GM12878 (cell line): ENCODE measurements at regions not wholly inside any gene's neighbourhood (a gene's known extent, or its start where the extent isn't known, plus 50 kb on each side); places are given as distances from the start of the nearest gene placed in this dataset.

Source experiments
- ATAC-seq: fragments of 200-7000 bp; cut with Tn5 transposase; 3 replicates; pipeline ENCODE4 v1.9.1; 2020; ENCODE audit warnings: mild to moderate bottlenecking, moderate library complexity
- BruUV-seq: library from RNA; stranded (reverse); fragments of 400-500 nt; replicated peaks from 2 replicates; lab custom pipeline; 2021; lab: Mats Ljungman, UMichigan
- CTCF ChIA-PET: fragments of 300-600 bp; sonication (Branson Sonifier 250); formaldehyde crosslinking; extraction: SDS; loops from one replicate; lab custom pipeline; 2021; ENCODE audit warnings: inconsistent platforms; lab: Yijun Ruan, JAX
- POLR2A ChIA-PET: fragments of 350-600 bp; formaldehyde crosslinking; extraction: SDS; loops from one replicate; lab custom pipeline; 2021; ENCODE audit warnings: inconsistent platforms; lab: Charles Lee
- RAD21 ChIA-PET: fragments of 300-600 bp; sonication (Branson Sonifier 250); formaldehyde crosslinking; loops from one replicate; lab custom pipeline; 2023; ENCODE audit warnings: antibody characterized with exemption; ENCODE audit not compliant: unreplicated experiment; lab: Charles Lee
- SMC1A ChIA-PET: fragments of 300-600 bp; sonication (Branson Sonifier 250); formaldehyde crosslinking; loops from one replicate; lab custom pipeline; 2023; ENCODE audit not compliant: unreplicated experiment, uncharacterized antibody; lab: Charles Lee
- DNase-seq: peaks from one replicate; pipeline ENCODE4 v3.0.0-alpha.2; 2011; ENCODE audit warnings: low read depth, low spot score
- FAIRE-seq: peaks from 3 replicates; lab custom pipeline; 2011; peaks lifted over from hg19 to GRCh38; lab: Jason Lieb, UNC
- H2AFZ ChIP-seq: 2 replicates; pipeline ENCODE4 v1.6.0; 2011; ENCODE audit warnings: low read depth, low read length, control low read depth; ENCODE audit not compliant: control insufficient read depth
- H3K27ac ChIP-seq: 2 replicates; pipeline ENCODE4 v1.5.1; 2011; ENCODE audit warnings: control low read depth; ENCODE audit not compliant: control insufficient read depth, insufficient read depth
- H3K27me3 ChIP-seq, 2 experiments: replicated peaks in 1 of 2; 2 replicates each; pipeline versions ENCODE4 v1.6.0 to v1.6.1; 2011; ENCODE audit warnings: low read length in 1 of 2; ENCODE audit not compliant: control insufficient read depth in 2 of 2, insufficient read depth in 2 of 2
- H3K36me3 ChIP-seq, 2 experiments: 2 replicates each; pipeline ENCODE4 v1.5.1; 2011; ENCODE audit warnings: low read length in 1 of 2; ENCODE audit not compliant: control insufficient read depth in 2 of 2, insufficient read depth in 2 of 2
- H3K4me1 ChIP-seq: 2 replicates; pipeline ENCODE4 v1.6.1; 2011; ENCODE audit warnings: mild to moderate bottlenecking, low read length, moderate library complexity, mixed read lengths; ENCODE audit not compliant: control insufficient read depth, insufficient read depth
- H3K4me2 ChIP-seq: 2 replicates; pipeline ENCODE4 v1.6.0; 2011; ENCODE audit warnings: control low read depth; ENCODE audit not compliant: control insufficient read depth, insufficient read depth
- H3K4me3 ChIP-seq: fragments of 200-600 bp; sonication (generic); 2 replicates; pipeline ENCODE4 v1.5.1; 2016
- H3K79me2 ChIP-seq: 2 replicates; pipeline ENCODE4 v1.6.0; 2011; ENCODE audit warnings: low read length; ENCODE audit not compliant: control insufficient read depth, insufficient read depth
- H3K9ac ChIP-seq: 2 replicates; pipeline ENCODE4 v1.8.0; 2011; ENCODE audit warnings: low read length, control low read depth, mixed read lengths; ENCODE audit not compliant: control insufficient read depth, insufficient read depth
- H3K9me3 ChIP-seq: replicated peaks from 3 replicates; pipeline ENCODE4 v1.5.1; 2011; ENCODE audit warnings: mild to moderate bottlenecking, low read length; ENCODE audit not compliant: control insufficient read depth, insufficient read depth
- H4K20me1 ChIP-seq: 2 replicates; pipeline ENCODE4 v1.6.0; 2011; ENCODE audit not compliant: control insufficient read depth, insufficient read depth
- CBFB ChIP-seq: IDR thresholded peaks from 2 replicates; pipeline ENCODE4 v1.6.1; 2016; ENCODE audit warnings: antibody characterized with exemption, low read depth
- CEBPB ChIP-seq, 2 experiments: fragments of 150-350 bp in 1 of 2; IDR thresholded peaks; 2 replicates each; pipeline ENCODE4 v1.6.1; 2012 to 2014; ENCODE audit warnings: low read depth in 2 of 2, low read length in 2 of 2, borderline replicate concordance in 1 of 2, inconsistent platforms in 1 of 2
- CREM ChIP-seq: IDR thresholded peaks from 2 replicates; pipeline ENCODE4 v1.6.1; 2014; ENCODE audit warnings: antibody characterized with exemption, low read depth
- MXI1 ChIP-seq: fragments of 150-350 bp; IDR thresholded peaks from 2 replicates; pipeline ENCODE4 v1.6.1; 2011; ENCODE audit warnings: low read depth, mild to moderate bottlenecking, inconsistent platforms, low read length, improper control_type of control experiment
- NFXL1 ChIP-seq: fragments of 450-650 bp; IDR thresholded peaks from 2 replicates; pipeline ENCODE4 v1.6.1; 2017; ENCODE audit warnings: antibody characterized with exemption, mild to moderate bottlenecking, borderline replicate concordance
- NKRF ChIP-seq: fragments of 450-650 bp; conservative IDR thresholded peaks from 2 replicates; pipeline ENCODE4 v1.6.1; 2017; ENCODE audit warnings: mild to moderate bottlenecking, moderate library complexity
- NR2F1 ChIP-seq: fragments of 450-650 bp; conservative IDR thresholded peaks from 2 replicates; pipeline ENCODE4 v1.6.1; 2017; ENCODE audit warnings: mild to moderate bottlenecking
- POU2F2 ChIP-seq: IDR thresholded peaks from 3 replicates; pipeline ENCODE4 v1.6.1; 2011; ENCODE audit warnings: low read depth, mild to moderate bottlenecking, low read length, borderline replicate concordance
- PRDM15 ChIP-seq: fragments of 450-650 bp; formaldehyde crosslinking; IDR thresholded peaks from 2 replicates; pipeline ENCODE4 v1.4.0; 2020; ENCODE audit warnings: mild to moderate bottlenecking, moderate library complexity
- RBBP5 ChIP-seq: fragments of 200-600 bp; sonication (generic); conservative IDR thresholded peaks from 2 replicates; pipeline ENCODE4 v1.6.1; 2016
- SREBF2 ChIP-seq: IDR thresholded peaks from 2 replicates; pipeline ENCODE4 v1.6.1; 2012; ENCODE audit warnings: mild to moderate bottlenecking, low read length
- TCF3 ChIP-seq: IDR thresholded peaks from 2 replicates; pipeline ENCODE4 v1.6.1; 2012; ENCODE audit warnings: low read depth, mild to moderate bottlenecking, low read length, borderline replicate concordance; ENCODE audit not compliant: insufficient read depth
- ZNF274 ChIP-seq: IDR thresholded peaks from one replicate; pipeline ENCODE4 v1.8.0; 2011; ENCODE audit not compliant: insufficient read length, insufficient read depth
- in situ Hi-C: fragments of 300-500 bp; cut with MboI; formaldehyde crosslinking; loops from 9 replicates; pipeline ENCODE4 v1.14.3; 2018; ENCODE audit warnings: mixed read lengths
- intact Hi-C: fragments of 100-400 bp; cut with micrococcal nuclease; formaldehyde crosslinking; loops from one replicate; pipeline ENCODE4 v1.14.2; 2022; ENCODE audit not compliant: unreplicated experiment
- TF ChIP-seq, protein P1 (sequence below): fragments of 450-650 bp; IDR thresholded peaks from 2 replicates; pipeline ENCODE4 v1.6.1; 2018; ENCODE audit warnings: borderline replicate concordance, mild to moderate bottlenecking; ENCODE audit not compliant: partially characterized antibody
- TF ChIP-seq, protein P2 (sequence below): IDR thresholded peaks from 2 replicates; pipeline ENCODE4 v1.6.1; 2012; ENCODE audit warnings: mild to moderate bottlenecking, low read depth, low read length

GRCh38 chr1:100658716-100659026, 60.9 kb upstream of the VCAM1 start:
- Histone ChIP-seq H3K9ac (no peak overlapping the region), H2AFZ (no peak overlapping the region), H3K79me2 (no peaks in the 10 kb centered on the region), H3K36me3 (no peaks in the 10 kb centered on the region), H3K27me3 (no peaks in the 10 kb centered on the region), H3K4me3 (no peak overlapping the region), H3K4me1 (no peaks in the 10 kb centered on the region), H3K27ac (no peak overlapping the region), H3K4me2 (no peak overlapping the region), H4K20me1 (no peaks in the 10 kb centered on the region), H3K9me3 (no peaks in the 10 kb centered on the region)
- DNase-seq (no peak), ATAC-seq (no peak), FAIRE-seq (no peak)
- intact Hi-C loops (no loop called here), in situ Hi-C loops (no loop called here)
- POLR2A ChIA-PET: no interaction called here
- no TSS peak for BruUV-seq
- CTCF ChIA-PET: no interaction called here
- SMC1A ChIA-PET: interaction anchor here (1.6 kb wide), 1 partner anchor 12 kb away, joined by 5 read pairs; no protein-coding TSS in a partner anchor
- RAD21 ChIA-PET: no interaction called here
- TF ChIP-seq CEBPB (IDR thresholded peaks at IDR 0.05; ENCODE audit: borderline replicate concordance in 1 of 2, low read depth in 2 of 2, low read length in 2 of 2): no peak
- no peak for TF ChIP-seq SREBF2
- no peak for TF ChIP-seq NFXL1
- no peak for TF ChIP-seq RBBP5
- TF ChIP-seq, protein P1, sequence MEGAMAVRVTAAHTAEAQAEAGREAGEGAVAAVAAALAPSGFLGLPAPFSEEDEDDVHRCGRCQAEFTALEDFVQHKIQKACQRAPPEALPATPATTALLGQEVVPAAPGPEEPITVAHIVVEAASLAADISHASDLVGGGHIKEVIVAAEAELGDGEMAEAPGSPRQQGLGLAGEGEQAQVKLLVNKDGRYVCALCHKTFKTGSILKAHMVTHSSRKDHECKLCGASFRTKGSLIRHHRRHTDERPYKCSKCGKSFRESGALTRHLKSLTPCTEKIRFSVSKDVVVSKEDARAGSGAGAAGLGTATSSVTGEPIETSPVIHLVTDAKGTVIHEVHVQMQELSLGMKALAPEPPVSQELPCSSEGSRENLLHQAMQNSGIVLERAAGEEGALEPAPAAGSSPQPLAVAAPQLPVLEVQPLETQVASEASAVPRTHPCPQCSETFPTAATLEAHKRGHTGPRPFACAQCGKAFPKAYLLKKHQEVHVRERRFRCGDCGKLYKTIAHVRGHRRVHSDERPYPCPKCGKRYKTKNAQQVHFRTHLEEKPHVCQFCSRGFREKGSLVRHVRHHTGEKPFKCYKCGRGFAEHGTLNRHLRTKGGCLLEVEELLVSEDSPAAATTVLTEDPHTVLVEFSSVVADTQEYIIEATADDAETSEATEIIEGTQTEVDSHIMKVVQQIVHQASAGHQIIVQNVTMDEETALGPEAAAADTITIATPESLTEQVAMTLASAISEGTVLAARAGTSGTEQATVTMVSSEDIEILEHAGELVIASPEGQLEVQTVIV: no peak
- TF ChIP-seq PRDM15 (CRISPR knock-in tag): no peak
- no peak for TF ChIP-seq MXI1
- no peak for TF ChIP-seq POU2F2
- no peak for TF ChIP-seq ZNF274
- TF ChIP-seq CREM: no peak
- no peak for TF ChIP-seq NR2F1
- no peak for TF ChIP-seq TCF3
- TF ChIP-seq CBFB: no peak
- TF ChIP-seq, protein P2, sequence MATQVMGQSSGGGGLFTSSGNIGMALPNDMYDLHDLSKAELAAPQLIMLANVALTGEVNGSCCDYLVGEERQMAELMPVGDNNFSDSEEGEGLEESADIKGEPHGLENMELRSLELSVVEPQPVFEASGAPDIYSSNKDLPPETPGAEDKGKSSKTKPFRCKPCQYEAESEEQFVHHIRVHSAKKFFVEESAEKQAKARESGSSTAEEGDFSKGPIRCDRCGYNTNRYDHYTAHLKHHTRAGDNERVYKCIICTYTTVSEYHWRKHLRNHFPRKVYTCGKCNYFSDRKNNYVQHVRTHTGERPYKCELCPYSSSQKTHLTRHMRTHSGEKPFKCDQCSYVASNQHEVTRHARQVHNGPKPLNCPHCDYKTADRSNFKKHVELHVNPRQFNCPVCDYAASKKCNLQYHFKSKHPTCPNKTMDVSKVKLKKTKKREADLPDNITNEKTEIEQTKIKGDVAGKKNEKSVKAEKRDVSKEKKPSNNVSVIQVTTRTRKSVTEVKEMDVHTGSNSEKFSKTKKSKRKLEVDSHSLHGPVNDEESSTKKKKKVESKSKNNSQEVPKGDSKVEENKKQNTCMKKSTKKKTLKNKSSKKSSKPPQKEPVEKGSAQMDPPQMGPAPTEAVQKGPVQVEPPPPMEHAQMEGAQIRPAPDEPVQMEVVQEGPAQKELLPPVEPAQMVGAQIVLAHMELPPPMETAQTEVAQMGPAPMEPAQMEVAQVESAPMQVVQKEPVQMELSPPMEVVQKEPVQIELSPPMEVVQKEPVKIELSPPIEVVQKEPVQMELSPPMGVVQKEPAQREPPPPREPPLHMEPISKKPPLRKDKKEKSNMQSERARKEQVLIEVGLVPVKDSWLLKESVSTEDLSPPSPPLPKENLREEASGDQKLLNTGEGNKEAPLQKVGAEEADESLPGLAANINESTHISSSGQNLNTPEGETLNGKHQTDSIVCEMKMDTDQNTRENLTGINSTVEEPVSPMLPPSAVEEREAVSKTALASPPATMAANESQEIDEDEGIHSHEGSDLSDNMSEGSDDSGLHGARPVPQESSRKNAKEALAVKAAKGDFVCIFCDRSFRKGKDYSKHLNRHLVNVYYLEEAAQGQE: no peak
- TF ChIP-seq NKRF: no peak
